HG02885 (cell line): ENCODE measurements at regions not wholly inside any gene's neighbourhood (a gene's known extent, or its start where the extent isn't known, plus 50 kb on each side); places are given as distances from the start of the nearest gene placed in this dataset.

Experiments
- ATAC-seq: cut with Tn5 transposase; IDR thresholded peaks from one replicate; pipeline ENCODE4 v1.9.1; 2021; ENCODE audit warnings: mild to moderate bottlenecking; ENCODE audit not compliant: unreplicated experiment, poor library complexity

DNA sequence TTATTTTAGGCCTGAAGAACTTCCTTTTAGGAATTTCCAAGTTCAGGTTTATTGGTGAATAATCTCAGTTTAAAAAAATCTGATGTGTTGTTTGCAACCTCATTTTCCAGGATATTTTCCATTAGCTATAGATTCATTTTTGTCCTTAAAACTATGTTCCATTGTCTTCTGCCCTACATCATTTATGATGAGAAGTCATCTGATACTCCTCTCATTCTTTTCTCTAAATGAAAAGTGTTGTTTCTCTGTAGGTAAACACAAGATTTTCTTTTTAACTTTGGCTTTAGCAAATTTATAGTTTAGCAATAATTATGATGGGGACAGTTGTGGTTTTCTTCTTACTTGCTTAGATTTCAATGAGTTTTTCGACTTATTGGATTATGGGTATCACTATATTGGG lies 427.3 kb downstream of the DCDC2C start:
- ATAC-seq = no peak

DNA sequence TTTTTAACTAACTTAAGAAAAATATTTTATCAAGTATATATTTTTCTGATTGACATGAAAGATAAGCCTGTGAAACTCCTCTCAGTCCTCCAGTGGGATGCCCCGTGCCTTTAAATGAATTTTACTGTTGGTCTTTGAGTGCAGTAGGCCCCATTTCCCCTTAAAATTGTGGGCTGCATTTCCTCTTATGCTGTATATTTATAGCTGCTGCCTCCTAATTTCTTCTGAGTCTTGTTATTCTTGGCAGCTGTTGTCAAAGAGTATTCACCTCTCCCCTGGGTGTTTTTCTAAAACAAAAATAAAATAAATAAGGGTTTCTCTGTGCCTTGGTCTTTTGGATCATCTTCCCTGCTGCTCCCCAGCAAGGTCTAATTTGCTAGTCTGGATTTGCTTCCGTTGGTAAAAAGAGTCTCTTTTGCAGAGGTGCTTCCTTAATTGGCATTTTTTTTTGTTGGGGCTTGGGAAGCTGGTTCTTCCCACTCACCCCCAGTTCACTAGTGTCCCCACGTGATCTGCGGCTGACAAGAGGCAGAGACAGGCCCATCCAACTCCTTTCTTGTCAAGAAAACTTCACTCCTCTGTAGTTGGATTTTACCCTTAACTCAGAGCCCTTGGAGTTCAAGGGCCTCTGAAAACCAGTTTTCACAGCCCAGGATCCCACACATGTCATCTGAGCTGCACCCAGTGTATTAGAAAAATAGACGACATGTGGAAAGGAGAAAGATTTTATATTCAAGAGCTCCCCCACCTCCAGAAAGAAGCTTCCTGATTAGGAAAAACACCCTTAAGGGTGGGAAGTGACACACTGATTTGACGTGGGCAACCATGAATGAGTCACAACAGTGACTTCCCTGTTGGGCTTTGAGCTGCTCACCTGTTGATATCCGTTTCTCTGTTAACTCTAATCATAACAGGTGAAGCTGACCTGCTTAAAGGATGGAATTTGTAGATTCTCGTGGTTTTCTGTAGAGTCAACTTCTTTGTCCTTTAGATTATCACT lies 431.5 kb downstream of the DCDC2C start:
- ATAC-seq = no peak

DNA sequence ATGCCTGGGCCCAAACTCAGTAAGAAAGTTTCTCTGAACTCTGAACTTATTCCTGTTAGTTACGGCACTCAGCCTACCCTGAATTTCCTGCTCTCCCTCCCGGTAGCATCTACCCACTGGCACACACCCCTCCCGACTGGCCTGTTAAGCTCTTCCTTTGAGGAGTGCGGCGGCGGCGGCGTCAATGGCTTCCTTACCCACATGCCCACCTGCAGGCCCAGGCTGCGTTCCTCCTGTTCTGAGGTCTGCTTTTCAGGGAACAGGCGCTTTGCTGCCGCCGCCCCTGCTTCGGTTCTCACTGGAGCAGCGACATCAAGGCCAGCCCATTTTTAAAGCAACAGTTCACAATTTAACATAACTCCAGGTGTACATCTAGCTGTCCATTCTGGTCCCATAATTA lies 432.4 kb downstream of the DCDC2C start:
- ATAC-seq = no peak

DNA sequence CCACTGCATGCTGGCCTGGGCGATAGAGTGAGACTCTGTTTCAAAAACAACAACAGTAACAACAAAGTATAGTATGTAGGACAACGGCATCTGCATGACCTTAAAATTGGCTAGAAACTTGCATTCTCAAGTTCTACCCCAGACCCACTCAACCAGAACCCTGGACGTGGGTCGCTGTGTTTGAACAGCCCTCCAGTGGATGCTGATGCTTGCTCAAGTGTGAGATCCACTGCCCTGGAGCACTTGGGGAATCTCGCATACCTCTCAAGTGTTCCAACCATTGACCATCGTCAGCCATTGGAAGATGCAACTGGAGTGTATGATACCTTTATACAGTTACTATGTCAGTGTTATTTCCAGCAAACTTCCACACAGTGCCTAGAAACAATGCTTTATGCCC lies 435.9 kb downstream of the DCDC2C start:
- no peak for ATAC-seq

DNA sequence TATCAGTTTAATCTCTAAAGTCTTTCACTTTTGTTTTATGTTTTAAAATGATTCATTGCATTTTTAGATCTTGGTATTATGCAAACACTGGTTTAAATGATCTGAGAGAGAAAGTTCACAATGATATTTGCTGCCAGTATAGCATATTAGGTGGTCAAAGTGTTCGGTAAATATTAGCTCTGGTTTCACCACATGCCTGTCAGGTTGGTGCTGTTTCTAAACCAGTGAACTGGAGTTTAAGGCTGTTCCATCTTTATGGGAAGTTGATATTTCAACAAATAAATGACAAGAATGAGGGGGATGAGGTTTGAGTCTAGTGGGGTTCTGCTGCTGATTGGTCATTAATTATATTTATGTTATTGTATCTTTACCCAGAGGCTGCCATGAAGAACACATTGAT lies 436.4 kb downstream of the DCDC2C start:
- ATAC-seq = no peak

DNA sequence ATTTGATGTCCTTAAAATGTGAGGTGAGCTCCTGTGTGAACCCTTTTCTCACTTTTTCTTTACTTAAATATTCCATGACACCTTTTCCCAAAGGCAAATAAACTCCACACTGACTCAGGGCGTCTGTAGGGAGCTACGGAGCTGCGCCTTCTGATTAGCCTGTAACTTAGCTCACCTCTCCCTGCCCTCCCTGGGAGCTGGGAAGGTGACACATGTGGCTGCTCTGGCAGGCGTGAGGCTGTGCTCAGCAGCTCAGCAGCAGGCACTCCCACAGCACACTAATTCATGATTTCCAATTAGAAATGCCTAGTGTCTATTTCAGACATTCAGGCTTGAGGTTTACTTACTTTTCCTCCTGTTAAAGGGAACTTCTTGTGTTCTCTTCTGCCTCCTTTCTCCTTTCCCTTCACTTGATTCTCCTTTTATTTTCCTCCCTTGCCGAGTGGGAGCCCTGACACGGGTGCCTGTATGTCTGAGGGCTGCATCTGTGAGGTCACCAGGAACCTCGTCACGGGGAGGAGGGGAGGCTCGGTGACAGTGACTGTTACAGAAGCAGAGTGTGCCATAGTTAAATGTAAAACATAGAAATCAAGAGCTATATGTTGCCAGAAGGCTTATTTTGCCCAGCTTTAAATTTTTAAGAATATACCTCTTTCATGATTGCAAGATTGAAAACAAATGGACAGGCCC lies 437.1 kb downstream of the DCDC2C start:
- ATAC-seq = no peak

DNA sequence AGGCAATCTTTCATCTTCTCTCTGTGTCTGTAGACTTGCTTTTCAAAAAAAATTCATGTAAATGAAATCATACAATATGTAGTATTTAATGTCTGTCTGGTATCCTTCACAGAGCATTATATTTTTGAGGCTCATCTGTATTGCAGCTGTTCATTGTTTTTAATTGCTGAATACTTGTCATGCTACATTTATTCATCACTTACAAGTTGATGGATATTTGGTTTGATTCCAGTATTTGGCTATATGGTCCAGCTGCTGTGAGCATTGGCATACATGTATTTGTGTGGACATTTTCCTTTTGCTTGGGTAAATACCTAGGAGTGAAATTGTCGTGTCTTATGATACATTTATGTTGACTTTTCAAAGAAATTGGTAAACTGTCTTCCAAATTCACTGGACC lies 441.4 kb downstream of the DCDC2C start:
- ATAC-seq = no peak

DNA sequence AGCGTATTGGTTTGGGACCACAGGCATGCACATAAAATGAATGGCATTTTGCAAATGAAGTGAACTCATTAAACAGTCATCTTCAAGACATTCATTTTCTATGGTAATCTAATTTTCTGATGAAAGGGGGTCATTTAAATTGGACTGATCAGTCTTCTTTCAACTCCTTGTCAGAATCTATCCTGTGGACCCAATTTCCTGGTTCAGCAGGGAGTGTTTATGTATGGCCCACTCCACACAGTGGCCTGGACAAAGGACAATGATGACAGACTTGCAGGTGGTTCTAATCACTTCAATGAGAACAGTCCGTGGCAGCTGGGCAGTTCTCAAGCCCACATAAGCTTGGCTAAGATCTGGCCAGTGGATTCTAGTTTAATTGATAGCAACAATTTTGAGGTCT lies 448.1 kb downstream of the DCDC2C start:
- no peak for ATAC-seq

DNA sequence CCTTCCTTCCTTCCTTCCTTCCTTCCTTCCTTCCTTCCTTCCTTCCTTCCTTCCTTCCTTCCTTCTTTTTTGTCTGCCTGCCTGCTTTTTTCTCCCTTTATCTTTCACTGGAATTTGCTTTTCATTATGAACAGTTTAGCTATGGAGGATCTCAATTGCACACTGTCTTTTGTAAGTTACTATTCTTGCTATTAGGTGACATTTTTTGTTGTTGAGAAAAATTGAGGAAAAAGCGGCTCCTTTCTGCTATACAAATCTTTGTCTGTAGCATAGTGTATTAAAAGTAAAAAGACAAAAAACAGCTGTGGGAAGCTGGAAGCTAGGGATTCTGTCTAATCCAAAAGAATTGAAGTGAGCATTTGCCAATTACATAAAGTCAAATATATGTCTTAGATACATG lies 448.7 kb downstream of the DCDC2C start:
- ATAC-seq = no peak

DNA sequence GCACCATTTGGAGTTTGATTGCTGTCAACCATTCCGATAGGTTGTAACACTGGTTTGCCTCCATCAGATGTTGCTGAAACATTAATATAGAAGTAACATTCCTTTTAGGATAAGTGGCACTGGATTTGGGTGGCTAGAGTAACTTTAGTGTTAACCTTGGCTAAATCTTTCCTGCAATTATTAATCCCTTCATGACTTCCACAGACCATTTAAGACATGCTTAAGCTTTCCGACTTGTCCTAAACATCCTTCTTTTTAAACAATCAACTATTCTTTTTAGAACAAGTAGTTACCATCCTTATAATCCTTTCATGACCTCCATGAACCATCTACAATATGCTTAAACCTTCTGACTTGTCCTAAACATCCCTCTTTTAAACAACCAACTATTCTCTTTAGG lies 465.5 kb downstream of the DCDC2C start:
- no peak for ATAC-seq

DNA sequence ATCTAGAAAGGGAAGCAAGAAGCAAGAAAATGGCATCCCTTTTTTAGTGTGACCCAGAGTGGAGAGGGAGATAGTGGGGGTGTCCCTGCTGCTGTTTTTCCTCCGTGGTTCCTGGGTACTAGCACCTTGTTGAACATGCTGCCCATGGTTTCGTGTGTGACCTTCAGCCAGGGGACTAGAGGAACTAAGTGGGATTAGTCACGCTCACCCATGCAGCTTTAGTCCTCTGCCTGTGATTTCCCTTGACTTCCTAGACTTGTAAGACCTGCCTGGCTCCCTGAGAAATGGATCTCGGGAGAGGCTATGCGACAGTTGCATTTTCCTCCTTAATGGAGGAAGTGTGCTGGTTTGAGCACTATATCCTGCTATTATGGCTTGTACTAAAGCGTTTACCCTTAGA lies 471.4 kb downstream of the DCDC2C start:
- no peak for ATAC-seq

DNA sequence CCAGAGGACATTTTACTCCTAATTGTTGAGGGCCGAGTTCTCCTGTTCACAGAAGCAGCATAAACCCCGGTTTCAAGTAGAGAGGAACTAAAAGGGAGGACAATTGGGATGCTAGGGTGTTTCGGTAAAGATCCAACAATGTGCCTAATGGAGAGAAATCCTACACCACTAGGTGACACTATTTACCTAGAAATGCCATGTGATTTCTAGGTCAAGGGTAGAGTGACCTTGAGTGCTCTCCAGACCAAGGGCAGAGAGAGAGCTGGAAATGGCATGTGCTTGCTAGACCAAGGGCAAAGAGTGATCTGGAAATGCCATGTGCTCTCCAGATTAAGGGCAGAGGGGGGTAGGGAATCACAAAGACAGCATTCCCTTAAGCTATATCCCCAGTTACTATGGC lies 472.0 kb downstream of the DCDC2C start:
- no peak for ATAC-seq

DNA sequence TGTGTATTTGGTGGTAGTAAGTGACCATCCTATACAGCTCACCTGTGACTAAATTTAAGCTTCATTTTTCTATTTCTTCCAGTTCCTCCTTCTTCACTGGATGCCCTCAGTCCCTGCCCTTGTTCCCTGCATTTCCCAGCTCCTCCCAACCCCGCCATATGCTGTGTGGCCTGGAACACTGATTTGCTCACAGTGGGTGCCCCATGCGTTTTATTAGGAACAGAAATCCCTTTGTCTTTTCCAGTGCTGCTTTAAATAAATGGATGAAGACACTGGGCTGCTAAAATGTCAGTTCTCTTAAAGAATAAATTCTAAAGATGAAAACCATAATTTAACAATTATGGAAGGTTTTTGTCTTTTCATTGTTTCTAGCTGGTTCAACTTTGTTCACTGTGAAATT lies 477.3 kb downstream of the DCDC2C start:
- ATAC-seq = no peak

DNA sequence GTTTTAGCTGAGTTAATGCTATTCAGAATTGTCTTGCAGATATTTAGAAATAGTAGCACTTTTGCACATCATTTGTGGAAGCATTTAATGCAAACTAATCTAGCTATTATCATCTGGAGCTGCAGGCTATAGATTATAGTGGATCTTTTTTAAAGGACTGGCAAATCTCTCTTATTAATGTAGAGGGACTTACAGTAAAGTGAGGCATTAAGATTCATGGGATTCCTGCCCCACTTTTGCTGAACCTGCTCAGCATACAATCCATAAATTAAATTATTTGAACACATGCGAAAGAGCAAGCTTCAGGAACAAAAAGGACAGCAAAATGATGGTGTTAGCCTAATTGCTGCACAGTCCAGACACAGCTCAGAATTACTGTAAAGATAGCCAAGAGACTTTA lies 477.7 kb downstream of the DCDC2C start:
- no peak for ATAC-seq

DNA sequence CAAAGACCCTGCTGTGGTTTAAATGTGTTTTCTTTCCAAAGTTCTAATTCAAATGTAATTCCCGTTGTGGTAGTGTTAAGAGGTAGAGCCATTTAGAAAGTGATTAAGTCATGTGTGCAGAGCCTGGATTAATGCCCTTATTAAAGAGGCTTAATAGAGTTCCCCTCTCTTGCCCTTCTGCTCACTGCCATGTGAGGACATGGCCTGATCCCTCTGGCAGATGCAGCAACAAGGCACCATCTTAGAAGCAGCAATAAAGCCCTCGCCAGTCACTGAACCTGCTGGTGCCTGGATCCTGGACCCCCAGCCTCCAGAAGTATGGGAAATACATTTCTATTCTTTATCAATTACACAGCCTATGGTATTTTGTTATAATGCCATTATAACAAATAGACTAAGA lies 485.2 kb downstream of the DCDC2C start:
- no peak for ATAC-seq

DNA sequence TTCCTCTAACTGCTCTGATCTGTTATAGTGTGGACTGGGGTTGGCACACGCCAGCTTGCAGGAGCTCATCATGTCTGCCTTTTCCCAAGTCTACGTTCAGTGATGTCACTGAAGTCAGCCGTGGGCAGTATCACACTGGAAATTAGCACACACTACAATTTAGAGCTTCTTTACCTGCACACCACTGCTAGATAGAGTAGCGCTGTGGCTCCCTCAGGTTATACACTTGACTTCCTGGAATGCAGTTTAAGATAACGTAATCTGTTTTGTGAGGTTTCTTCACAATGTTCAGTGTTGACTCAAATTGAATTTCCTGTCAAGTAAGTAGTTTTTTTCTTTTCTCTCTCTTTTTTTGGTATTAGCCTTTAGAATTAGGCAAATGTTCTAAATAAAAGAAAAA lies 487.2 kb downstream of the DCDC2C start:
- no peak for ATAC-seq

DNA sequence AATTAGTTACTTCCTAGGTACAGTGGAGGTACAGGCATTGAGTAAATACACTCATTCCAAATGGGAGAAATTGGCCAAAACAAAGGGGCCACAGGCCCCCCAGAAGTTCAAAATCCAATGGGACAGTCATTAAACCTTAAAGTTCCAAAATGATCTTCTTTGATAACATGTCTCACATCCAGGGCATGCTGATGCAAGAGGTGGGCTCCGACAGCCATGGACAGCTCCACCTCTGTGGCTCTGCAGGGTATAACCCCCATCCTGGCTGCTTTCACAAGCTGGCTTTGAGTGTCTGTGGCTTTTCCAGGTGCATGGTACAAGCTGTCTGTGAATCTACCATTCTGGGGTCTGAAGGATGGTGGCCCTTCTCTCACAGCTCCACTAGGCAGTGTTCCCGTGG lies 488.7 kb downstream of the DCDC2C start:
- no peak for ATAC-seq

DNA sequence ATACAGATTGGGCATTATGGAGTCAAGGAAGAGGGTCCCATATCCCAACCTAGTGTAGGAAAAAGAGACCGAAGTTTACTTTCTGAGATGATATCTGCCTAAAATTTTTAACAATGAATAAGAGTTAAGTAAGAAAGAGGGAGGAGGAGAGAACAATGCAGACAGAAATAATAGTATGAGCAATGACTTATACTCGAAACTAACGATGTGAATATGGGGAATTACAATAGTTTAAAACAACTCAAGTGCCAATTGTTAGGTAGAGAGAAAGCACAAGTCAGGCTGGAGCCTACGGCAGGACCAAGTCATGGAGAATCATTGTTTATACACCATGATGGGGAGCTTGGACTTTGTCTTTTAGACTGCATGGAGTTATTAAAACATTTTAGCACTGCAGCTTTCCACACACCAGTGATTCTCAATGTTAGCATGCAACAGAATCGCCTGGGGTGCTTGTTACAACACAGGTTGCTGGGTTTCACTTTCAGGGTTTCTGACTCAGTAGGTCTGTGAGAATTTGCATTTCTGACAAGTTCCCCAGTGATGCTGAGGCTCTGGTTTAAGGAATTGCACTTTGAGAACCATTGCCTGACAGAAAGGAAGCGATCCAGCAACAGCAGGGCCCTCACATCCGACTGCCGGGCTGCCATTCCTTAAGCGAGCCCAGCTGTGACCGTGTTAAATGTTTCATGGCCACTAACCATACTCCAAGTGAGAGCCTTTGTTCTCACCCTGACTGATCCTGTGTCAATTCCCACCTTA lies 511.2 kb downstream of the DCDC2C start:
- ATAC-seq = no peak

DNA sequence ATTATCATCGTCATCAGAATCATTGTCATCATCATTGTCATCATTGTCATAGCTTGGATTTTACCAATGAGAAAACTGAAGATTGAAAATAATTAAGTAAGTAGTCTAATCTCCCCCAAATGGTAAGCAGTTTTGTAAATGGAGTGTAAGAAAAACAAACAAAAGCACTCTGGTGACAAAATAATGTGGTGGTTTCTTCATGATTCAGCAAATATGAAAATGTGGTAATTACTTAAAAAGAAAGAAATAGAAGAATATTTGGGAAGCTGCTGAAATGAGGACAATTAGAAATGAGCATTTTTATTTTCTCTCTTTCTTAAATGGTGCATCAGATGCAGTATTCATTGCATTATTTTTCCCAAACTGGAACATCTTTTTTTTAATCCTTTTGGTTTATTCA lies 514.4 kb downstream of the DCDC2C start:
- ATAC-seq = no peak

DNA sequence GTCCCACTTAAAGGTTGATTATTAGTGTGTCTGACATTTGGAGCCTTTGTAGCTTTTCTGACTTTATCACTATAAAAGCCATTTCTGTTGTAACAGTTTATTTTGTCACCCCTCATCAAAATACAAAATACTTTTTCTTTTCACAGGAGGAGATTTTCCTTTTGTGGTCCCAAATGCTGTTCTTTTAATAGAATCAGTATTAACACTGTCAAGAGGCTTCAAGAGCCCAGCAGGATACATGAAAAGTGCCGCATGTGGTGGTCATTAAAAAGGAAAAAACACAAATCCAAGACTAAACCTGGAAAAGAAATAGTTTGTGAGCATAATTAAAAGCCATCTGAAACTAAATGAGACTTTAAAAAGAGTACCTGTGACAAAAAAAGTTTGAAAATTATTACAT lies 515.7 kb downstream of the DCDC2C start:
- ATAC-seq = no peak

DNA sequence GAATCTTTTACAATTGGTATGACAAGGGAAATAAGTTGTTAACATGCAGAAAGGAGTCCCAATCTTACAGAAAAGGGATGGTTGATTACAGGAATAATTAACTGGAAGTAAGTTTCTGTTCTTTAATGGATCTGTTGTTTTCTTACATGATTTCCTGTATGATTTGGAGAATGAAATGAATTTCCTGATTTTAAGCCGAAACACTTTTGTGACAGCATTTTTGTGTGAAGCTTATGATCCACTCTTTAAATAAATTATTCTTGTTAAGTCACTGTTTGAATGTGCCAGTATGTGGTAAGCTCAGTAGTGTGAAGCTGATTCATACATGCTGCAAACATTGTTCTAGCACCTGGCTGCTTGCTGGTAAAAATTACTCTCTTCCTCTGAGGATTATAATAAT lies 516.2 kb downstream of the DCDC2C start:
- no peak for ATAC-seq
